Type B pancreatic cell (in vitro differentiated cells): ENCODE measurements at regions not wholly inside any gene's neighbourhood (a gene's known extent, or its start where the extent isn't known, plus 50 kb on each side); places are given as distances from the start of the nearest gene placed in this dataset.

Source experiments
- DNase-seq: peaks from one replicate; pipeline ENCODE4 v3.0.0; 2021; ENCODE audit warnings: mixed read lengths; ENCODE audit not compliant: unreplicated experiment; ENCODE audit errors: extremely low spot score
- H3K27ac Mint-ChIP-seq: 2 replicates; pipeline ENCODE4 v1.8.0; 2021; ENCODE audit warnings: mild to moderate bottlenecking, mixed read lengths
- H3K27me3 Mint-ChIP-seq: 2 replicates; pipeline ENCODE4 v1.8.0; 2021; ENCODE audit warnings: mixed read lengths
- H3K36me3 Mint-ChIP-seq: 2 replicates; pipeline ENCODE4 v1.8.0; 2021; ENCODE audit warnings: mixed read lengths
- H3K4me1 Mint-ChIP-seq: one replicate; pipeline ENCODE4 v1.8.0; 2021; ENCODE audit warnings: mixed read lengths; ENCODE audit not compliant: unreplicated experiment
- H3K4me3 Mint-ChIP-seq: 2 replicates; pipeline ENCODE4 v1.8.0; 2021; ENCODE audit warnings: mild to moderate bottlenecking, mixed read lengths
- H3K9me3 Mint-ChIP-seq: 2 replicates; pipeline ENCODE4 v1.8.0; 2021; ENCODE audit warnings: mixed read lengths
- CTCF ChIP-seq: fragments of 200-600 bp; sonication (generic); conservative IDR thresholded peaks from 2 replicates; pipeline ENCODE4 v1.5.0; 2021; ENCODE audit warnings: antibody characterized with exemption, mild to moderate bottlenecking

- DNase-seq = no peak
- peaks cover 11% of the 10 kb centered on the region for H3K4me1 Mint-ChIP-seq
- H3K27ac Mint-ChIP-seq = no peak overlapping the region
- no peak for TF ChIP-seq CTCF
- peaks cover 11% of the 10 kb centered on the region for H3K27me3 Mint-ChIP-seq
- H3K4me3 Mint-ChIP-seq = no peak overlapping the region
- peaks cover 5% of the 10 kb centered on the region for H3K9me3 Mint-ChIP-seq
- H3K36me3 Mint-ChIP-seq = no peaks in the 10 kb centered on the region
Measured at GRCh38 chr16:66172463-66172862, 194.0 kb upstream of the CDH5 start.

GRCh38 chr16:66171578-66171977, 194.9 kb upstream of the CDH5 start:
- no peak for TF ChIP-seq CTCF
- Mint-ChIP-seq H3K27ac (no peak overlapping the region), H3K27me3 (peaks cover 11% of the 10 kb centered on the region), H3K36me3 (no peaks in the 10 kb centered on the region), H3K4me3 (no peak overlapping the region), H3K4me1 (peaks cover 11% of the 10 kb centered on the region), H3K9me3 (no peaks in the 10 kb centered on the region)
- no peak for DNase-seq

GRCh38 chr16:66170989-66171388, 195.5 kb upstream of the CDH5 start:
- H3K27ac Mint-ChIP-seq = no peak overlapping the region
- no peak for DNase-seq
- H3K4me3 Mint-ChIP-seq = no peak overlapping the region
- H3K27me3 Mint-ChIP-seq = peaks cover 10% of the 10 kb centered on the region
- H3K9me3 Mint-ChIP-seq = no peaks in the 10 kb centered on the region
- peaks cover 11% of the 10 kb centered on the region for H3K4me1 Mint-ChIP-seq
- no peaks in the 10 kb centered on the region for H3K36me3 Mint-ChIP-seq
- TF ChIP-seq CTCF = no peak

GRCh38 chr16:66169817-66170216, 196.7 kb upstream of the CDH5 start:
- DNase-seq = no peak
- H3K36me3 Mint-ChIP-seq = no peaks in the 10 kb centered on the region
- peaks cover 10% of the 10 kb centered on the region for H3K27me3 Mint-ChIP-seq
- H3K4me3 Mint-ChIP-seq = no peak overlapping the region
- no peak for TF ChIP-seq CTCF
- peaks cover 9% of the 10 kb centered on the region for H3K4me1 Mint-ChIP-seq
- H3K27ac Mint-ChIP-seq = no peak overlapping the region
- H3K9me3 Mint-ChIP-seq = no peaks in the 10 kb centered on the region

GRCh38 chr16:66168777-66169176, 197.7 kb upstream of the CDH5 start:
- Mint-ChIP-seq H3K27me3 (peaks cover 10% of the 10 kb centered on the region), H3K27ac (no peak overlapping the region), H3K9me3 (no peaks in the 10 kb centered on the region), H3K4me1 (peaks cover 9% of the 10 kb centered on the region), H3K4me3 (no peak overlapping the region), H3K36me3 (no peaks in the 10 kb centered on the region)
- no peak for DNase-seq
- TF ChIP-seq CTCF = no peak
